ENCODE measurements at regions not wholly inside any gene's neighbourhood (a gene's known extent, or its start where the extent isn't known, plus 50 kb on each side); places are given as distances from the start of the nearest gene placed in this dataset.

GRCh38 chrX:137424679-137425078 lies 141.2 kb upstream of the ZIC3 start:
- no peak overlapping the region for H3K4me3 ChIP-seq (replicated peaks in 1 of 4; ENCODE audit: control extremely low read depth in 1 of 4, insufficient read depth in 1 of 4, low read depth in 3 of 4, low read length in 4 of 4)
- peaks cover 3% of the 10 kb centered on the region for H3K27me3 ChIP-seq (ENCODE audit: control insufficient read depth, insufficient read depth, low read length)
- H3K27ac ChIP-seq (ENCODE audit: insufficient read depth, low read length): no peak overlapping the region
- no peak overlapping the region for H3K9ac ChIP-seq (ENCODE audit: insufficient read depth, low read length)
- DNase-seq (ENCODE audit: low read depth in 2 of 2): no peak
- no peak overlapping the region for H3K4me2 ChIP-seq (ENCODE audit: extremely low read depth, insufficient read depth, low read length)
- no peaks in the 10 kb centered on the region for H3K9me3 ChIP-seq (ENCODE audit: control insufficient read depth, insufficient read depth, low read depth, low read length)
- TF ChIP-seq, protein P1, sequence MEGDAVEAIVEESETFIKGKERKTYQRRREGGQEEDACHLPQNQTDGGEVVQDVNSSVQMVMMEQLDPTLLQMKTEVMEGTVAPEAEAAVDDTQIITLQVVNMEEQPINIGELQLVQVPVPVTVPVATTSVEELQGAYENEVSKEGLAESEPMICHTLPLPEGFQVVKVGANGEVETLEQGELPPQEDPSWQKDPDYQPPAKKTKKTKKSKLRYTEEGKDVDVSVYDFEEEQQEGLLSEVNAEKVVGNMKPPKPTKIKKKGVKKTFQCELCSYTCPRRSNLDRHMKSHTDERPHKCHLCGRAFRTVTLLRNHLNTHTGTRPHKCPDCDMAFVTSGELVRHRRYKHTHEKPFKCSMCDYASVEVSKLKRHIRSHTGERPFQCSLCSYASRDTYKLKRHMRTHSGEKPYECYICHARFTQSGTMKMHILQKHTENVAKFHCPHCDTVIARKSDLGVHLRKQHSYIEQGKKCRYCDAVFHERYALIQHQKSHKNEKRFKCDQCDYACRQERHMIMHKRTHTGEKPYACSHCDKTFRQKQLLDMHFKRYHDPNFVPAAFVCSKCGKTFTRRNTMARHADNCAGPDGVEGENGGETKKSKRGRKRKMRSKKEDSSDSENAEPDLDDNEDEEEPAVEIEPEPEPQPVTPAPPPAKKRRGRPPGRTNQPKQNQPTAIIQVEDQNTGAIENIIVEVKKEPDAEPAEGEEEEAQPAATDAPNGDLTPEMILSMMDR (conservative IDR thresholded peaks at IDR 0.05 in 1 of 2, IDR thresholded peaks at IDR 0.05 in 1 of 2; ENCODE audit: low read depth in 1 of 2, low read length in 2 of 2): no peak
- no peak for TF ChIP-seq EZH2 (IDR thresholded peaks at IDR 0.05; ENCODE audit: low read length, missing control alignments)
- no peaks in the 10 kb centered on the region for H3K36me3 ChIP-seq (ENCODE audit: control insufficient read depth, insufficient read depth, low read length)
- no peaks in the 10 kb centered on the region for H4K20me1 ChIP-seq (ENCODE audit: control insufficient read depth, extremely low read depth, insufficient read depth, low read length)
- no peaks in the 10 kb centered on the region for H3K4me1 ChIP-seq (ENCODE audit: control insufficient read depth, extremely low read depth, insufficient read depth, low read length)
- no peak overlapping the region for H2AFZ ChIP-seq (ENCODE audit: low read length)
- H3K79me2 ChIP-seq (ENCODE audit: control insufficient read depth, insufficient read depth, low read length): no peaks in the 10 kb centered on the region

DNA sequence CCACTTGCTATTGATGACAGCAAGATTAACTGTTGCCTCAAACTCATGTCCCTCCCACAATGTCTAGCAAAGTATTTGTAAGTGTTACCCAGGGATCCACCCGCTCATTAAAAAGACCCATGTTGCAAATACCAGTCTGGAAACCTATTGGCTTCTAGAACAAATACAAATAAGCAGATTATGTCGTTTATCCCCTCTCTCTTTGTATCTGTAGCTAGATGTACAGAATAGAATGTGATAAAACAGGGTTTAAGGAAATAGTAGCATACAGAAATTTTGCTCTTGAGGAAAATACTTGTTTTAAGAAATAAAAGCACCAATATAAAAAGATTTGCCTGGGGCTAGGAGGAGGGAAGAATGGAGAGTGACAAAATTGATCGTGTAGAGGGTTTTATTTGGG lies 142.7 kb upstream of the ZIC3 start:
- no peak for DNase-seq (ENCODE audit: low read depth in 2 of 2)
- TF ChIP-seq, protein P1 (conservative IDR thresholded peaks at IDR 0.05 in 1 of 2, IDR thresholded peaks at IDR 0.05 in 1 of 2; ENCODE audit: low read depth in 1 of 2, low read length in 2 of 2): no peak
- TF ChIP-seq EZH2 (IDR thresholded peaks at IDR 0.05; ENCODE audit: low read length, missing control alignments): no peak
- no peaks in the 10 kb centered on the region for H3K36me3 ChIP-seq (ENCODE audit: control insufficient read depth, insufficient read depth, low read length)
- no peak overlapping the region for H3K4me3 ChIP-seq (replicated peaks in 1 of 4; ENCODE audit: control extremely low read depth in 1 of 4, insufficient read depth in 1 of 4, low read depth in 3 of 4, low read length in 4 of 4)
- H3K9me3 ChIP-seq (ENCODE audit: control insufficient read depth, insufficient read depth, low read depth, low read length): no peaks in the 10 kb centered on the region
- no peaks in the 10 kb centered on the region for H3K79me2 ChIP-seq (ENCODE audit: control insufficient read depth, insufficient read depth, low read length)
- H3K9ac ChIP-seq (ENCODE audit: insufficient read depth, low read length): no peak overlapping the region
- peaks cover 3% of the 10 kb centered on the region for H3K27me3 ChIP-seq (ENCODE audit: control insufficient read depth, insufficient read depth, low read length)
- H4K20me1 ChIP-seq (ENCODE audit: control insufficient read depth, extremely low read depth, insufficient read depth, low read length): no peaks in the 10 kb centered on the region
- no peaks in the 10 kb centered on the region for H3K4me1 ChIP-seq (ENCODE audit: control insufficient read depth, extremely low read depth, insufficient read depth, low read length)
- no peak overlapping the region for H2AFZ ChIP-seq (ENCODE audit: low read length)
- no peak overlapping the region for H3K27ac ChIP-seq (ENCODE audit: insufficient read depth, low read length)
- H3K4me2 ChIP-seq (ENCODE audit: extremely low read depth, insufficient read depth, low read length): no peak overlapping the region

DNA sequence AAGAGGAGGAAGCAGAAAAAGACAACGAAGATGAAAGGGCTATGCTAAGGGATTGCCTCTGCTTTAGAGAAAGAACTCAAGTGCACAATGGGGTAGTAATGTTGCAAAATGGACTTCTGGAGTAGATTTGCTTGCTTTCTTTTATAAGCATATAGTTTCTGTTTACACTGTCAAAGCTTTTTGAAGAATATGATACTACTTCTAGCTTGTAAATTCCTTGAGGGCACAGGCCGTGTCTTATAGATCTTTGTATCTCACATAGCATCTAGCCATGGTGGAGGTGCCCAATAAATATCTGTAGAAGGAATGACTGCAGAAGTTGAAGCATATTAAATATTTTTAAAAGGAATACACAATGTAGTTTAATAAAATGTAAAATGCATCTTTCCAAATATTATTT lies 147.8 kb upstream of the ZIC3 start:
- H3K4me1 ChIP-seq (ENCODE audit: control insufficient read depth, extremely low read depth, insufficient read depth, low read length): no peaks in the 10 kb centered on the region
- no peak overlapping the region for H3K4me2 ChIP-seq (ENCODE audit: extremely low read depth, insufficient read depth, low read length)
- no peak overlapping the region for H3K9ac ChIP-seq (ENCODE audit: insufficient read depth, low read length)
- no peak overlapping the region for H3K27ac ChIP-seq (ENCODE audit: insufficient read depth, low read length)
- no peaks in the 10 kb centered on the region for H4K20me1 ChIP-seq (ENCODE audit: control insufficient read depth, extremely low read depth, insufficient read depth, low read length)
- no peaks in the 10 kb centered on the region for H3K9me3 ChIP-seq (ENCODE audit: control insufficient read depth, insufficient read depth, low read depth, low read length)
- TF ChIP-seq, protein P1 (conservative IDR thresholded peaks at IDR 0.05 in 1 of 2, IDR thresholded peaks at IDR 0.05 in 1 of 2; ENCODE audit: low read depth in 1 of 2, low read length in 2 of 2): no peak
- no peak for TF ChIP-seq EZH2 (IDR thresholded peaks at IDR 0.05; ENCODE audit: low read length, missing control alignments)
- no peak overlapping the region for H2AFZ ChIP-seq (ENCODE audit: low read length)
- no peak for DNase-seq (ENCODE audit: low read depth in 2 of 2)
- H3K4me3 ChIP-seq (replicated peaks in 1 of 4; ENCODE audit: control extremely low read depth in 1 of 4, insufficient read depth in 1 of 4, low read depth in 3 of 4, low read length in 4 of 4): no peak overlapping the region
- no peaks in the 10 kb centered on the region for H3K79me2 ChIP-seq (ENCODE audit: control insufficient read depth, insufficient read depth, low read length)
- H3K36me3 ChIP-seq (ENCODE audit: control insufficient read depth, insufficient read depth, low read length): no peaks in the 10 kb centered on the region
- H3K27me3 ChIP-seq (ENCODE audit: control insufficient read depth, insufficient read depth, low read length): no peaks in the 10 kb centered on the region
